H1 (cell line): ENCODE measurements at regions not wholly inside any gene's neighbourhood (a gene's known extent, or its start where the extent isn't known, plus 50 kb on each side); places are given as distances from the start of the nearest gene placed in this dataset.

Source experiments
- CTCF ChIA-PET: fragments of 300-600 bp; sonication (Branson Sonifier 250); formaldehyde crosslinking; loops from one replicate; lab custom pipeline; 2021; ENCODE audit not compliant: partially characterized antibody; lab: Charles Lee
- POLR2A ChIA-PET: fragments of 300-600 bp; sonication (Branson Sonifier 250); formaldehyde crosslinking; loops from one replicate; lab custom pipeline; 2021; ENCODE audit warnings: inconsistent platforms; ENCODE audit not compliant: partially characterized antibody; lab: Charles Lee
- DNase-seq, 2 experiments: peaks; one replicate each; pipeline versions ENCODE4 v3.0.0 to v3.0.0-alpha.2; 2010 to 2022; ENCODE audit warnings: low spot score in 2 of 2, low read depth in 1 of 2, mixed read lengths in 1 of 2
- FAIRE-seq: peaks from 2 replicates; lab custom pipeline; 2011; peaks lifted over from hg19 to GRCh38; lab: Jason Lieb, UNC
- H2AFZ ChIP-seq: 2 replicates; pipeline ENCODE4 v1.8.1; 2012; ENCODE audit warnings: low read length, inconsistent platforms
- H2AK5ac ChIP-seq: 2 replicates; pipeline ENCODE4 v1.6.1; 2013; ENCODE audit warnings: low read depth, low read length
- H2BK120ac ChIP-seq: replicated peaks from 2 replicates; pipeline ENCODE3; 2013; ENCODE audit warnings: low read depth, low read length, inconsistent platforms
- H2BK12ac ChIP-seq: 2 replicates; pipeline ENCODE4 v1.6.1; 2013; ENCODE audit warnings: low read depth, low read length
- H2BK15ac ChIP-seq: 2 replicates; pipeline ENCODE4 v1.6.1; 2013; ENCODE audit warnings: low read length
- H2BK20ac ChIP-seq: 2 replicates; pipeline ENCODE4 v1.6.1; 2013; ENCODE audit warnings: low read length
- H2BK5ac ChIP-seq: 2 replicates; pipeline ENCODE4 v1.6.1; 2013; ENCODE audit warnings: low read depth, low read length
- H3K14ac ChIP-seq: 2 replicates; pipeline ENCODE4 v1.6.1; 2013; ENCODE audit warnings: inconsistent platforms; ENCODE audit not compliant: insufficient read length
- H3K18ac ChIP-seq: 2 replicates; pipeline ENCODE4 v1.6.1; 2013; ENCODE audit warnings: low read length; ENCODE audit errors: extremely low read depth
- H3K23ac ChIP-seq: 2 replicates; pipeline ENCODE4 v1.6.1; 2013; ENCODE audit warnings: inconsistent platforms; ENCODE audit not compliant: insufficient read length
- H3K23me2 ChIP-seq: 2 replicates; pipeline ENCODE4 v1.6.1; 2013; ENCODE audit warnings: low read depth, low read length
- H3K27ac ChIP-seq: 2 replicates; pipeline ENCODE4 v1.6.1; 2011; ENCODE audit warnings: low read depth, low read length, inconsistent platforms
- H3K27me3 ChIP-seq, 4 experiments: replicated peaks in 1 of 4; 1 replicate in 1 of 4; 2 replicates in 3 of 4; pipeline versions ENCODE4 v1.6.1 to v1.8.1; 2011 to 2013; ENCODE audit warnings: low read length in 3 of 4, mild to moderate bottlenecking in 3 of 4, inconsistent platforms in 2 of 4, mixed read lengths in 2 of 4, moderate library complexity in 1 of 4; ENCODE audit not compliant: control insufficient read depth in 3 of 4, insufficient read depth in 3 of 4; ENCODE audit errors: extremely low read depth in 1 of 4
- H3K36me3 ChIP-seq, 4 experiments: 2 replicates each; pipeline versions ENCODE4 v1.6.1 to v1.8.1; 2011 to 2013; ENCODE audit warnings: mild to moderate bottlenecking in 4 of 4, low read length in 3 of 4, moderate library complexity in 2 of 4, control low read depth in 1 of 4, inconsistent platforms in 1 of 4; ENCODE audit not compliant: insufficient read depth in 4 of 4, control insufficient read depth in 2 of 4
- H3K4ac ChIP-seq: replicated peaks from 2 replicates; pipeline ENCODE3; 2013; ENCODE audit warnings: low read length, low read depth, mixed read lengths, inconsistent platforms; ENCODE audit not compliant: insufficient read length
- H3K4me1 ChIP-seq, 4 experiments: replicated peaks in 1 of 4; 1 replicate in 1 of 4; 2 replicates in 3 of 4; pipeline versions ENCODE4 v1.6.1 to v1.8.1; 2011 to 2013; ENCODE audit warnings: low read length in 3 of 4, inconsistent platforms in 2 of 4, mixed read lengths in 1 of 4; ENCODE audit not compliant: insufficient read depth in 4 of 4, control insufficient read depth in 3 of 4
- H3K4me2 ChIP-seq, 2 experiments: 2 replicates each; pipeline versions ENCODE4 v1.6.1 to v1.8.1; 2011 to 2013; ENCODE audit warnings: low read depth in 2 of 2, low read length in 2 of 2, control low read depth in 1 of 2, inconsistent platforms in 1 of 2, mild to moderate bottlenecking in 1 of 2; ENCODE audit not compliant: insufficient read depth in 1 of 2
- H3K4me3 ChIP-seq, 4 experiments: fragments of 200-600, 300-600 bp in 1 of 4; sonication (generic), shearing (Covaris generic), sonication (Bioruptor Twin) in 1 of 4; 2 replicates each; pipeline versions ENCODE4 v1.5.1 to v1.8.1; 2011 to 2016; ENCODE audit warnings: low read length in 4 of 4, low read depth in 3 of 4, control low read depth in 2 of 4, inconsistent platforms in 2 of 4, mild to moderate bottlenecking in 2 of 4, mixed read lengths in 1 of 4, moderate library complexity in 1 of 4; ENCODE audit not compliant: insufficient read depth in 2 of 4; ENCODE audit errors: extremely low read depth in 1 of 4
- H3K56ac ChIP-seq: replicated peaks from 2 replicates; pipeline ENCODE3; 2013; ENCODE audit warnings: low read depth, mild to moderate bottlenecking, mixed read lengths, low read length, inconsistent platforms; ENCODE audit not compliant: insufficient read length
- H3K79me1 ChIP-seq: 2 replicates; pipeline ENCODE4 v1.6.1; 2013; ENCODE audit warnings: low read depth, low read length, control low read depth
- H3K79me2 ChIP-seq, 2 experiments: 2 replicates each; pipeline versions ENCODE4 v1.6.1 to v1.8.1; 2012 to 2013; ENCODE audit warnings: low read length in 2 of 2, mild to moderate bottlenecking in 2 of 2, inconsistent platforms in 1 of 2; ENCODE audit not compliant: insufficient read depth in 2 of 2, control insufficient read depth in 1 of 2
- H3K9ac ChIP-seq, 4 experiments: replicated peaks in 1 of 4; 1 replicate in 1 of 4; 2 replicates in 3 of 4; pipeline versions ENCODE4 v1.6.1 to v1.8.1; 2011 to 2013; ENCODE audit warnings: low read depth in 3 of 4, low read length in 3 of 4, control low read depth in 2 of 4, mild to moderate bottlenecking in 2 of 4, moderate library complexity in 2 of 4, inconsistent platforms in 1 of 4; ENCODE audit errors: extremely low read depth in 1 of 4
- H3K9me3 ChIP-seq, 2 experiments: 2 replicates each; pipeline versions ENCODE4 v1.6.1 to v1.8.1; 2012 to 2013; ENCODE audit warnings: mild to moderate bottlenecking in 2 of 2, moderate library complexity in 2 of 2, control low read depth in 1 of 2, inconsistent platforms in 1 of 2, low read depth in 1 of 2, low read length in 1 of 2, mixed read lengths in 1 of 2; ENCODE audit not compliant: insufficient read depth in 2 of 2
- H4K20me1 ChIP-seq, 2 experiments: replicated peaks in 1 of 2; 2 replicates each; pipeline versions ENCODE3 to v1.8.1; 2011 to 2013; ENCODE audit warnings: inconsistent platforms in 2 of 2, low read length in 2 of 2, mild to moderate bottlenecking in 1 of 2; ENCODE audit not compliant: insufficient read depth in 2 of 2, control insufficient read depth in 1 of 2
- H4K5ac ChIP-seq: 2 replicates; pipeline ENCODE4 v1.6.1; 2013; ENCODE audit warnings: low read length, low read depth, mixed read lengths, inconsistent platforms; ENCODE audit not compliant: insufficient read length
- H4K8ac ChIP-seq: 2 replicates; pipeline ENCODE4 v1.8.0; 2013; ENCODE audit warnings: mild to moderate bottlenecking, moderate library complexity, low read length, inconsistent platforms; ENCODE audit not compliant: insufficient read depth; ENCODE audit errors: extremely low read depth
- H4K91ac ChIP-seq: replicated peaks from 2 replicates; pipeline ENCODE3; 2013; ENCODE audit warnings: low read length, mixed read lengths, inconsistent platforms; ENCODE audit not compliant: insufficient read length
- POLR2AphosphoS5 ChIP-seq: IDR thresholded peaks from 2 replicates; pipeline ENCODE4 v1.6.1; 2011; ENCODE audit warnings: low read depth, low read length
- WGBS, 2 experiments: shearing (Covaris generic) in 1 of 2; methylation state at CpG; one replicate each; pipeline versions ENCODE4 v1.1.6 to v1.1.7; 2013 to 2015; ENCODE audit warnings: low lambda C conversion rate in 2 of 2, mixed read lengths in 2 of 2, inconsistent platforms in 1 of 2, low coverage in 1 of 2, missing lambda C conversion rate in 1 of 2; ENCODE audit not compliant: insufficient replicate concordance in 2 of 2, insufficient coverage in 1 of 2, insufficient read length in 1 of 2; ENCODE audit errors: extremely low coverage in 1 of 2, missing lambda C conversion rate in 1 of 2; 5-methylcytosine and 5-hydroxymethylcytosine counted together

DNA sequence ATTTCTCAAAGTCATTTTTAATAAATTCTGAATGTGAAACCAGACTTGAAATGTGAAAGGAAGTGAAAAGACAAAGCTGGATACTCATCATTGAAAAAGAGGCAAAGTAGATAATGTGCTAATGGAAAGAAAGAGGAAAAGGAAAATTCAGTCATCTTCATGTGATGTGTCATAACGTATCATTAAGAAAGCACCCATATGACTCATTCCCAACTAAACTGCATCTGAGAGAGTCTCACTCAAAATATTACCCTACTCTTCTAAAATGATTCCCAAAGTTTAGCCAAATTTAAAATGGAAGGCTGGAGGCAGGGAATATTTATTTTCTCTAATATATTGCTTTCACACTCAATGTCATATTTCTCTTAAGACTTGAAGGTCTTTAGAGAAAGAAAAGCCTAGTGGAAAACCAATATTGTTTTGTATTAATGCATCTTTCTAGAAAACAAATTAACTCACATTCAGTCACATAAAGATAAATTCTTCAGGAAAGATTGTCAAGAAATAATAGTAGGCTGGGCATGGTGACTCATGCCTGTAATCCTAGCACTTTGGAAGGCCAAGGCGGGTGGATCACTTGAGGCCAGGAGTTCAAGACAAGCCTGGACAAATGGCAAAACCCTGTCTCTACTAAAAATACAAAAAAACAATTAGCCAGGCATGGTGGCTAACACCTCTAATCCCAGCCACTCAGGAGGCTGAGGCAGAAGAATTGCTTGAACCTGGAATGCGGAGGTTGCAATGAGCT is 129.9 kb downstream of the SLC30A10 start:
- WGBS, 2 experiments = 91% methylated on average over 3 of the region's 3 CpGs; no CpG with 5 or more reads in 1 of the 2 experiments
- no peak overlapping the region for H2BK5ac ChIP-seq
- no peaks in the 10 kb centered on the region for H3K9me3 ChIP-seq
- no peak overlapping the region for H2AFZ ChIP-seq
- H2BK120ac ChIP-seq = no peak overlapping the region
- H3K9ac ChIP-seq = no peak overlapping the region
- H3K27me3 ChIP-seq = no peaks in the 10 kb centered on the region
- POLR2A ChIA-PET = no interaction called here
- no peak for TF ChIP-seq POLR2AphosphoS5
- no peaks in the 10 kb centered on the region for H3K79me1 ChIP-seq
- no peak overlapping the region for H2BK15ac ChIP-seq
- no peak overlapping the region for H4K91ac ChIP-seq
- H3K18ac ChIP-seq = no peak overlapping the region
- no peak overlapping the region for H3K56ac ChIP-seq
- no peak overlapping the region for H3K4me2 ChIP-seq
- H3K4me3 ChIP-seq = no peak overlapping the region
- no peaks in the 10 kb centered on the region for H3K23me2 ChIP-seq
- no peak overlapping the region for H3K27ac ChIP-seq
- no peak overlapping the region for H2BK12ac ChIP-seq
- CTCF ChIA-PET = interaction anchor here (1.0 to 1.3 kb wide), 2 partner anchors 11 to 14 kb away, joined by 3 to 6 read pairs; no protein-coding TSS in a partner anchor
- no peaks in the 10 kb centered on the region for H3K36me3 ChIP-seq
- H3K79me2 ChIP-seq = no peaks in the 10 kb centered on the region
- H2AK5ac ChIP-seq = no peak overlapping the region
- no peak overlapping the region for H3K23ac ChIP-seq
- no peak overlapping the region for H3K14ac ChIP-seq
- H2BK20ac ChIP-seq = no peak overlapping the region
- no peak overlapping the region for H4K8ac ChIP-seq
- H4K20me1 ChIP-seq = no peaks in the 10 kb centered on the region
- DNase-seq (no peak), FAIRE-seq (no peak)
- no peak overlapping the region for H4K5ac ChIP-seq
- no peak overlapping the region for H3K4ac ChIP-seq
- no peaks in the 10 kb centered on the region for H3K4me1 ChIP-seq
